ENCODE measurements at regions not wholly inside any gene's neighbourhood (a gene's known extent, or its start where the extent isn't known, plus 50 kb on each side); places are given as distances from the start of the nearest gene placed in this dataset.

DNA sequence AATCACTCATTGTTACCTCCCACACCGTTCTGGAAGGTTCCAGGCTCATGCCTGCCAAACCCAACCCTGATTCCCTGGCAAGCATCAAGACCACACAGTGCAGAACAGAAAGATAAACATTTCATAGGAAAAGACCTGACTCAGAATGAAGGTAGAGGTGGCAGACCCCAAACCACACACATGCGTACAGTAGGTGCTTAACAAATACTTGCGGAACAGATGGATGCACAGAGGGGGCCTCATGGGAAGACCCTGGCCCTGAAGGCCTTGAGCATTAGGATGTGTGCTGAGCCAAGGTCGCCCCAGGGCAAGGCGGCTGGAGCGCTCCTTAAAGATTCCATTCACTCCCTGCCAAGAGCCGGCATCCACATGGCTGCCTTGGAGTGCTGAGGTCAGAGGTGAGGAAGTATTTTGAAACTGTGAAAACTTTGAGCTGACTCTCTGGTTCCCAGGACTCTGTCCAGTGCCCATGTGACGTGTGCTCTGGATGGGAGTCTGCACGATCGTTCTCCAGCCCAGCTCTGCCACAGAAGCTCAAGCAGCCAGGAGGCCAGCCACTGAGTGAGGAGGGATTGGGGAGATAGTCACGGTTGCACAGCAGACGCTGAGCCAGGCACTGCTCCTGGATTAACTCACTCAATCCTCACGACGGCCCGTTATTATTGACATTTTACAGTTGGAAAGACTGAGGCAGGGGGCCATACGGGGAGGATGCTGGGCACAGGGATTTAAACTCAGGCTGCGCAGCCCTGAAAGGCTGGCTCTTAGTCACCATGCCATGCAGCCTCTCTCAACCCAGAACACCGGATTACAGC is 65.5 kb upstream of the AFDN start:
- TF ChIP-seq, protein P1, sequence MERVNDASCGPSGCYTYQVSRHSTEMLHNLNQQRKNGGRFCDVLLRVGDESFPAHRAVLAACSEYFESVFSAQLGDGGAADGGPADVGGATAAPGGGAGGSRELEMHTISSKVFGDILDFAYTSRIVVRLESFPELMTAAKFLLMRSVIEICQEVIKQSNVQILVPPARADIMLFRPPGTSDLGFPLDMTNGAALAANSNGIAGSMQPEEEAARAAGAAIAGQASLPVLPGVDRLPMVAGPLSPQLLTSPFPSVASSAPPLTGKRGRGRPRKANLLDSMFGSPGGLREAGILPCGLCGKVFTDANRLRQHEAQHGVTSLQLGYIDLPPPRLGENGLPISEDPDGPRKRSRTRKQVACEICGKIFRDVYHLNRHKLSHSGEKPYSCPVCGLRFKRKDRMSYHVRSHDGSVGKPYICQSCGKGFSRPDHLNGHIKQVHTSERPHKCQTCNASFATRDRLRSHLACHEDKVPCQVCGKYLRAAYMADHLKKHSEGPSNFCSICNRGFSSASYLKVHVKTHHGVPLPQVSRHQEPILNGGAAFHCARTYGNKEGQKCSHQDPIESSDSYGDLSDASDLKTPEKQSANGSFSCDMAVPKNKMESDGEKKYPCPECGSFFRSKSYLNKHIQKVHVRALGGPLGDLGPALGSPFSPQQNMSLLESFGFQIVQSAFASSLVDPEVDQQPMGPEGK (CRISPR knock-in tag; IDR thresholded peaks at IDR 0.05; ENCODE audit: borderline replicate concordance): no peak
- TF ChIP-seq ARNTL (CRISPR knock-in tag; IDR thresholded peaks at IDR 0.05; ENCODE audit: borderline replicate concordance, low read depth): no peak
- no peak for TF ChIP-seq ZNF565 (CRISPR knock-in tag; conservative IDR thresholded peaks at IDR 0.05; ENCODE audit: low read depth)
- TF ChIP-seq PPARA (CRISPR knock-in tag; IDR thresholded peaks at IDR 0.05; ENCODE audit: borderline replicate concordance): no peak
- TF ChIP-seq ZC3H10 (CRISPR knock-in tag; IDR thresholded peaks at IDR 0.05): no peak
- no peak for TF ChIP-seq SNAI2 (CRISPR knock-in tag; IDR thresholded peaks at IDR 0.05)
- ATAC-seq: no peak

DNA sequence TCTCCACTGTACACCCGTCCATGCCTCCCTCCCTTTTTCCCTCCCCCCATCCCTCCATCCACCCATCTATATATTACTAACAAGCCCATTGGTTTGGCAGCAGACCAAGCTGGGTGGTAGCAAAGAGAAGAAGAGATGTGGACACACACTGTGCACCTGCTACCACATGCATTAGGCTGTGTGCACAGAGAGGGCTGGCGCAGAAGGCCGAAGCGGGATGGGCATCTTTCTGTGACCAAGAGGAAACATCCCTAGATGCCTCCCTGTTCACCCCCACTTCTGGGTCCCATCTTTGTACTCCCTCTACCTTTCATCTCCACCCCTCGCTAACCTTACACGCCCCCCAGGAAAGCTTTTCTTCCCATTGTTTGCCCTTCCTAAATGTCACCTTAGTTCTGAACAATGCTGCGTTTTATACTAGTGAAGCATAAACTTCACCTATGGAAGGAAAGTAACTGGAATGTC is 64.9 kb upstream of the AFDN start:
- no peak for ATAC-seq
- TF ChIP-seq, protein P1 (CRISPR knock-in tag; IDR thresholded peaks at IDR 0.05; ENCODE audit: borderline replicate concordance): no peak
- TF ChIP-seq POU6F1 (CRISPR knock-in tag; IDR thresholded peaks at IDR 0.05; ENCODE audit: borderline replicate concordance, low read depth) (no peak), TCF4 (CRISPR knock-in tag; IDR thresholded peaks at IDR 0.05; ENCODE audit: borderline replicate concordance) (no peak), ESRRG (CRISPR knock-in tag; IDR thresholded peaks at IDR 0.05) (no peak), RARB (CRISPR knock-in tag; IDR thresholded peaks at IDR 0.05) (no peak), OSR1 (CRISPR knock-in tag; IDR thresholded peaks at IDR 0.05) (no peak), ZFP30 (CRISPR knock-in tag; IDR thresholded peaks at IDR 0.05) (no peak), ZFP3 (CRISPR knock-in tag; IDR thresholded peaks at IDR 0.05) (no peak), ZC3H10 (CRISPR knock-in tag; IDR thresholded peaks at IDR 0.05) (no peak)
- TF ChIP-seq, protein P2, sequence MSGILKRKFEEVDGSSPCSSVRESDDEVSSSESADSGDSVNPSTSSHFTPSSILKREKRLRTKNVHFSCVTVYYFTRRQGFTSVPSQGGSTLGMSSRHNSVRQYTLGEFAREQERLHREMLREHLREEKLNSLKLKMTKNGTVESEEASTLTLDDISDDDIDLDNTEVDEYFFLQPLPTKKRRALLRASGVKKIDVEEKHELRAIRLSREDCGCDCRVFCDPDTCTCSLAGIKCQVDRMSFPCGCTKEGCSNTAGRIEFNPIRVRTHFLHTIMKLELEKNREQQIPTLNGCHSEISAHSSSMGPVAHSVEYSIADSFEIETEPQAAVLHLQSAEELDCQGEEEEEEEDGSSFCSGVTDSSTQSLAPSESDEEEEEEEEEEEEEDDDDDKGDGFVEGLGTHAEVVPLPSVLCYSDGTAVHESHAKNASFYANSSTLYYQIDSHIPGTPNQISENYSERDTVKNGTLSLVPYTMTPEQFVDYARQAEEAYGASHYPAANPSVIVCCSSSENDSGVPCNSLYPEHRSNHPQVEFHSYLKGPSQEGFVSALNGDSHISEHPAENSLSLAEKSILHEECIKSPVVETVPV (CRISPR knock-in tag; IDR thresholded peaks at IDR 0.05): no peak

GRCh38 chr6:167762259-167762962 is 64.3 kb upstream of the AFDN start:
- ATAC-seq: no peak
- no peak for TF ChIP-seq GLIS3 (CRISPR knock-in tag; IDR thresholded peaks at IDR 0.05)
- TF ChIP-seq RARB (CRISPR knock-in tag; IDR thresholded peaks at IDR 0.05): no peak
- TF ChIP-seq, protein P2 (CRISPR knock-in tag; IDR thresholded peaks at IDR 0.05): no peak
- TF ChIP-seq ZNF70 (CRISPR knock-in tag; IDR thresholded peaks at IDR 0.05): no peak
- no peak for TF ChIP-seq POU6F1 (CRISPR knock-in tag; IDR thresholded peaks at IDR 0.05; ENCODE audit: borderline replicate concordance, low read depth)
- TF ChIP-seq SNAI2 (CRISPR knock-in tag; IDR thresholded peaks at IDR 0.05): no peak
- no peak for TF ChIP-seq ZFP3 (CRISPR knock-in tag; IDR thresholded peaks at IDR 0.05)
- TF ChIP-seq PPARA (CRISPR knock-in tag; IDR thresholded peaks at IDR 0.05; ENCODE audit: borderline replicate concordance): no peak
- no peak for TF ChIP-seq CSDC2 (CRISPR knock-in tag; IDR thresholded peaks at IDR 0.05)
- TF ChIP-seq TSHZ2 (CRISPR knock-in tag; IDR thresholded peaks at IDR 0.05): no peak
- TF ChIP-seq, protein P1 (CRISPR knock-in tag; IDR thresholded peaks at IDR 0.05; ENCODE audit: borderline replicate concordance): no peak
- no peak for TF ChIP-seq TCF4 (CRISPR knock-in tag; IDR thresholded peaks at IDR 0.05; ENCODE audit: borderline replicate concordance)
- TF ChIP-seq TOX (CRISPR knock-in tag; IDR thresholded peaks at IDR 0.05; ENCODE audit: borderline replicate concordance): no peak
- no peak for TF ChIP-seq ARNTL (CRISPR knock-in tag; IDR thresholded peaks at IDR 0.05; ENCODE audit: borderline replicate concordance, low read depth)

Measured in SK-N-SH treated with all-trans-retinoic acid at 6 μM for 48 hours (cell line).